Pulmonary artery endothelial cell (primary cell): ENCODE measurements at regions not wholly inside any gene's neighbourhood (a gene's known extent, or its start where the extent isn't known, plus 50 kb on each side); places are given as distances from the start of the nearest gene placed in this dataset.

ENCODE experiments used
- DNase-seq: peaks from one replicate; pipeline ENCODE4 v3.0.0-alpha.2; 2011; ENCODE audit warnings: low read depth, low spot score

DNA sequence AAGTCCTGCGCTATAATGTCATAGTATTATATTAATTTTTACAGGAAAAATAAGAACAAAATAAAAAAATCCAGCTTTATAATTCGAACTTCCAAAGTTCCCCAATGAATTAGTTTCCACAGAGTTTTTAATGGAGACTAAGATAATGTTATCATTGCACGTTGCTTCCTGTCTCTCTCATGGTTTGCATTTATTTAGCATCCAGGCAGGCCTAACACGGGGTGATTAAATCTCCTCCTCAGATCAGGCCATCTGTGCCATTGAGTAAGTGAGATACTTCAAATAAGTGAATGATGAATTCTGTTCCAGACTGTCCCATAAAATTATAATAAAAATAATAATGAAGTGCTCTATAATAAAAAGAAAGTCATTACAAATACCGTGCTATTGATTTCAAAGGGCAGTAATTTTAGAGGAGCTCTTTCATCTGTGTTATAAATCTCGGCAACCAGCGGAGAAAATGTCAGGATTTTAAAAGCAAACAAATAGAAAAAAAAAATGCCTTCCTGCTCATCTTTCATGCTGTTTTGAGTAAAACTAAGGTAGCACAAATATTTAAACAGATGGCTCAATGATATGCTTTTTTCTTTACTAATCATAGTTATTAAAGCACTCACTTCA, 570.6 kb upstream of the ZNF608 start:
- no peak for DNase-seq

DNA sequence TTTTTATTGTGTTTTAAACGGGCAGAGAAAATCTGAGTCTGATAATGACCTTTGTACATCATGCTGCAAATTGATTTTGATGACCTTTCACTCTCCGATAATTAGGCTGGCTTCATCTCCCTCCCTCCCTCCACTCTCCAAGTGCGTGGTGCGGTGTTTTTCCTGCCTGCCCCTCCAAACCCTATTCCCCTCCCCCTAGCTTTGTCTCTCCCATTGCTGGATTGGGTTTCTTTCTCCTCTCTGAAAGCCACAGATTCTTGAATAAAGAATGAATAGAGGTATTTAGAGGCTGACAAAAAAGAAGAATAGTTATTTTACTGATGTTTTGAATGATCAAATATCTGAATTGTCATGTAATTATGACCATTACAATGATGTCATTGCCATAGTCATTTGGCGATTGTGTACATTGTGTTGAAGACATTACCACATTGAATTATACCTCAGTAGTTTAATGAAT, 571.1 kb upstream of the ZNF608 start:
- DNase-seq = no peak

DNA sequence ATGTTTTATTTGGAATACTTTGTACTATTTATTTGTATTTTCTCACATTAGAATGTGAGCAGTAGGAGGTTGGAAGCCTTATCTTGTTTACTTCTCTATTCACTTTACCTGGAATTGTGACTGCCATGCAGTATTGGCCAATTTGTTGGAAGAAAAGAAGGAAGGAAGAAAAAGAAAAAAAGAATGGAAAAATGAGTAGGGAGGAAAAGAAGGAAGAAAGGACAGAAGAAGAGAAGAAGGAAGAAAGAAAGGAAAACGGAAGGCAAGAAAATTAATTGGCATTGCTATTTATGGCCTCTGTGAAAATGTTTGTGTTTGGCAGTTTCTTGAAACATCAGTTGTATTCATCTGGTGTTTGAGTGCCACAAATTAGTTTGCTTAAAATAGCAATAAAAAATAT, 575.2 kb upstream of the ZNF608 start:
- no peak for DNase-seq

DNA sequence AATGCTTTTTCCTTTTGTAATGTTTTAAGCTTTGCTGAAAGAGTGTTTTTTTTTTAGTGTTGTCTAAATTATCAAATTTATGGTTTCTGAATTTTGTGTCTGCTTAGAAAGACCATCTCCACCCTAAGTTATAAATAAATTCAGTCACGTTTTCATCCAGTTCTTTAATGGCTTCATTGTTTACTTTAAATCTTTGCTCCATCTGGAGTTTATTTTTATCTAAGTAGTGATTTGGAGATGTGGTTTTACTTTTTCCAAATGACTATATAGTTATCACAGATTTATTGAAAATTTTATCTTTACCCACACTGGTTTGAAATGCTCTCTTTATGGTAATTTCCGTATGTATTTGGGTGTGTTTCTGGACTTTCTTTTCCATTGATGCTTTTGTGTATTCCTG, 577.2 kb upstream of the ZNF608 start:
- no peak for DNase-seq

DNA sequence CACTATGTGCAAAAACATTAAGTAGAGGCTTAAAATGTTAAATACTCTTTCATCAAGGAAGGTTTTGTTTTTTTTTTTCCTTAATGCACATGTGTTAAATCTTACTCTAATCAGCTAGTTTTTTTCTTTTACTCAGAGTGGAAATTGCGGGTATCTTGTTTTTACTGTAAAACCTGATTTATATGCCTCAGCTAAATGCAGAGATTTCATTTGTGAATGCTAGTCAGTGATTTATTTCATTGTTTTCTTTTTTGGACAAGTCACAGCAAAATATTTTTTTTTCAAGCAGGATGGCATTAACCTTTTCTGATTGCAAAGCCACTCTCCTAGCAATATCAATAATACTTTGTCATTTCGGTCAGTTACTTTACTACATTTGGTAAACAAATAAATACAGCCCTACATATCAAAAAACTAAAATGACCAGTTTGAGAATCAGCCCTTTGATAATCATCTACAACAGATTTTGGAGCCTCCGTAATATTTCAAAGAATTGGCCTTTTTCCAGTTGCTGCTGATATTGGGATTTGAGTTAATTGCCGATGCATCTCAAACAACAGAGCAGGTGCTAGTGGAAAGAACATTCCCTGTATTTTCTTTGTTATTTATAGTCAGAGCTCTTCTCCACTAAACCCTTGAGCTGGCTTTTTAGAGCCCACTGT, 579.2 kb upstream of the ZNF608 start:
- no peak for DNase-seq

DNA sequence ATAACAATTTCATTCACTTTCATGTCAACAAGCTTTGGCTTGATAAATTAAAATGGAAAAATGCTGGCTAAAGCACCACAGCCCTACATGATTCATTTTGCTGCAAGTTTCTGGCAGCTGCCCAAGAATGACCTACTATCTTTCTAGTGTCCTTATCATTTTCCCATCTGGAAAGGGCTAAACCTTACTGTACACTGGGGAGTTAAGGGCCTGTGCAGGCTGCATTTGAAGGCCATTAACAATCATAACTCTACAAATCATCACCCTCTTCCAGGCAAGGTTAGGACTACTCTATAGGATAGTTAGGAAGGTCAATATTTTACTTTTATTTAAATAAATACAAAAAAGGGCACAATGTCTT, 579.7 kb upstream of the ZNF608 start:
- peak; percentile 71 for DNase-seq

DNA sequence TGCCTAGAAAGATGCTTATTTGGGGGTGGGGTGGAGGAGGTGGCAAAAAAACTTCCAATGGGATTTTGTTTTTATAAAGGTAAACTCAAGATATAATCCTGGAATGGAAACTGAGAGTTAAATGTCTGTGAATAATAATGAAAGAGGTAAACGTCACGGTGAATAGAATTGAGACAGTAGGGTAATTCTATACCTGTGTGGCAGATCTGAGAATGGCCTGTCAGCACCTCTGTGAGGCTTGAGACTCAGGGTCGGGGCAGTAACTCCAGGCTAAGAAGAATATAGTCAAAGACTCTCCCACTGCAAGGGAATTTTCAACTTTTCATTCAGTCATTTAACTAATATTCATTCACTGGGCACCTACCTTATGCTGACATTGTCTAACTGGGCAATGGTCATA, 581.2 kb upstream of the ZNF608 start:
- DNase-seq = no peak

DNA sequence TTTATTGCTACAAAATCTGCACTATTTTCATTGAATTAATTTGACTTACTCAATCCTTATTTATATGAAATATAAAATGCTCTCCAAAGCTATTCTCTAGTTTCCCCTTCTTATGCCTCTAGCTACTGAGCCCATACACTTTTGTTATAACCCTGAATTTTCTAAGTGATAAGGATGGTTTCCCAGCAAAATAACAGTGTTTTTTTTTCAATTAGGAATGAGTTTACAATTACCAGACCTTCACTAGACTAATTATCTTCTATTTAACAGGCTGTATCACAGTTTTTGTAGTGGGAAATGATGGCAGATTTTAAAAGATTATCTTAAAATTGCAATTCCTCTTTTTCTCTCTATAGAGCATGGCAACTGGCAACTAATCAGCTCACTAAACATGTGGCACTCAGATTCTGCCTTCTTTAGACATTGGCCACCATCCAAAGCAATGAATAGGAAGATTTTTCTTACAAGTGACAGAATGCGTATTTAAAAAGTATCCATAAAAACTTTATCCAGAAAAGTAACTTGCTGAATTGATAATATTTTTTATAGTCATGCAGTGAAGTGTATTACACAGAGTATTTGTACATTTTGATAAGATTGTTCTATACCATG, 585.7 kb upstream of the ZNF608 start:
- DNase-seq = no peak

DNA sequence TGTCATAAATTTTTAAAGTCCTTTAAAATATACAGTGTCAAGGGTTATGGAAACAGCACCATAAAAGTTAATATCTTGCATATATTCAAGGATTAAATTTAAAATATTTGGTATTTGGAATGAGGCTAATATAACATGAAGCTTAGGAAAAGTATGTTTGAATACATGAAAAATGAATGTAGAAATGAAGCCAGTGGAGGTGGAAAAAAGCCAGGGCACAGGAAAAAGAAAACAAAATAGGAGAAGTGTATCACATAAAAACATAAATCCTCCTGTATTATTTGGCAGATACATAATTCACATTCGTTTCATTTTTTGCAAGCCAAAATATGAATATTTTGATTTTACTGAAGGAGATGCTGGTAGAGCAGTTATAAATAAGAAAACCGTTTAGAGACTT, 587.0 kb upstream of the ZNF608 start:
- no peak for DNase-seq

DNA sequence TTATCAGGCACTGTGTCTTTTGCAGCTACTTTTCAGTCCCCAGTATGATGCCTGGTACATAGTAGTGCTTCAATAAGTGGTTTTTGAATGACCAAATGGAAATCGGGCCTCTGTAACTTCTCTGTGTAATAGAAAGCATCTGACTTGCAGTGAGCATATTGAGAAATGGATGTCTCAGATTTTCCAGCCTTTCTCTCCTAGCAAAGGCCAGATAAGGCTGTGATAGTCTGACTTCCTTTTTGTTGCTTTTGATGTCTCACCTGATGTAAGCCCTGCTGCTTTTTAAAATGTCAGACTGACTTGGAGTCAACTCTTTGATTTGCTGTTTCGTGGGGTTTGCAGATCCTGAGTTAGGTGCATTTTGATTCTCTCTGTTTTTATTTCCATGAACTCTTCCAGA, 590.0 kb upstream of the ZNF608 start:
- no peak for DNase-seq

DNA sequence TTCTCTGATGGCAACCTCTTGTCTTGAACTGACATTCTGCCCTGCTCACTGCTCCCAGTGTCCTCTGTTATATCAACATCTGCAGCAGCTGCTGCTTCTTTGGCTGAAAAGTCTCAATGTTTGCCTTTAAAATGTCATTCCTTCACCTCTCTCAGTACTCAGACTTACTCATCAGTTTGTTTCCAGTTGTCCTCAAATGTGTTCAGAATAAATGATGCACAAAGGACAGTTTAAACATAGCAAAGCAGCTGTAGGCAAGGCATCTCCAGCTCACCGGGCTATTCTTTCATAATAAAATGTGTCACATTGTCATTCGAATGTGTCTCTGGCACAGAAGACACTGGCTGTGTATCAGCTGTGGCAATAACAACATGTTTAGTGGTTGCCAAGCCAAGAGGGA, 590.9 kb upstream of the ZNF608 start:
- no peak for DNase-seq

DNA sequence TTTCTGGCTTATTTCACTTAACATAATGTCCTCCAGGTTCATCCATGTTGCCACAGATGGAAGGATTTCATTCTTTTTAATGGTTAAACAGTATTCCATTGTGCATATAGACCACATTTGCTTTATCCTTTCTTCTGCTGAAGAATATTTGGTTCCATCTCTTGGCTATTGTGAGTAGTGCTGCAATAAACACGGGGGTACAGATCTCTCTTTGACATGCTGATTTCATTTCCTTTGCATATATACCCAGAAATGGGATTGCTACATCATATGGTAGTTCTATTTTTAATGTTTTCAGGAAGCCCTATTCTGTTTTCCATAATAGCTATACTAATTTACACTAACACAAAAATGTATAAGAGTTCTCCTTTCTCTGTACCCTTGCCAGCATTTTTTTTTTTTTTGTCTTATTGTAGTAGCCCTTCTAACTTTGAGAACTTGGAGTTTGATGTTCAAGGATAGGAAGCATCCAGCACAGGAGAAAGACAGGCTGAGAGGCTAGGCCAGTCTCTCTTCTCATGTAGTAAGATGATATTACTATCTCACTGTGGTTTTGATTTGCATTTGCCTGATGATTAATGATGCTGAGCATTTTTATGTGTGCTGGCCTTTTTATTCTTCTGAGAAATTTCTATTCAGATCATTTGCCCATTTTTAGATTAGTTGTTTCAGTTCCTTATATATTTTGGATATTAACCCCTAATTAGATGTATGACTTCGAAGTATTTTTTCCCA, 592.2 kb upstream of the ZNF608 start:
- DNase-seq = no peak

DNA sequence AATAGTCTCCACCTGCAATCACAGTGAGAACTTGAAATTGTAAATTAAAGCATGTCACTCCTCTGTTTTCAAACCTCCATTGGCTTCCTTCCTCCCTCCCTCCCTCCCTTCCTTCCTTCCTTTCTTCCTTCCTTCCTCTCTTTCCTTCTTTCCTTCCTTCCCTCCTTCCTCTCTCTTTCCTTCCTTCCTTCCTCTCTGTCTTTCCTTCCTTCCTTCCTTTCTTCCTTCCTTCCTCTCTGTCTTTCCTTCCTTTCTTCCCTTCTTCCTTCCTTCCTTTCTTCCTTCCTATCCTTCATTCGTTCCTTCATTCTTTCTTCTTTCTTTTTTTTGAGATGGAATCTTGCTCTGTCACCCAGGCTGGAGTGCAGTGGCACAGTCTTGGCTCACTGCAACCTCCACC, 595.0 kb upstream of the ZNF608 start:
- no peak for DNase-seq

DNA sequence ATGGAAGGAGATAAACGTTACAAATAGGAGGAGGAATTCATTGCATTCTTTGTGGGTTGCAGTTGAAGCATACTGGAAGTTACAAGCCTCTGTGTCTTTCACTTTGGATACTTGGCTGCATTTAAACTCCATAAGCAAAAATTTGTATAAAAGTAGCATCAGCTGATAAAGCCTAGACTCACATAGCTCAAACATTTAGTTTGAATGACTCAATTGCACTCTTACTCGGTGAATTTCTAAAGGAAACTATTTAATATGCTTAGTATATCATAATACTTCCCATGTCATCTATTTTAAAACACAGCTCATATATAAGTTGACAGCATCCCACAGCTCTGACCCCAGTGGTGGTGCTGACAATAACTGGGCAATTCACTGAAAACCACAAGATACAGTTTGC, 596.6 kb upstream of the ZNF608 start:
- DNase-seq = no peak

DNA sequence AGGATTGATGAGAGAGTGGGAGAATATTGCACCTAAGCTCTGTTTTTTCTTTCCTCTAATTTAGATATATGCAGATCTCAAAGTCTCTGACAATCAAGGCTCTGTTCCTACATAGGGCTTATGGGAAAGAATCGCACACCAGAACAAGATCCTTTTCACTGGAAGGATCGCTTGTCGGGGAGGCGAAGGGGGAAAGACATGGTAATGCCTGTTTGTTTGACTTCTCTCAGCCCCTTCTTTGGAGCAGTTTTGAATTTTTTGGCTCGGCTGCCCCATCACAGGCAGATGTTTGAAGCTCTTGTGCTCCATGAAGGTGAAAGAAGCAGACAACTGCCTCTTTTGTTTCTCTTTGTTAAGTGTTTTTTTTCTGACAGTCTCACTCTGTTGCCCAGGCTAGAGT, 599.9 kb upstream of the ZNF608 start:
- no peak for DNase-seq

DNA sequence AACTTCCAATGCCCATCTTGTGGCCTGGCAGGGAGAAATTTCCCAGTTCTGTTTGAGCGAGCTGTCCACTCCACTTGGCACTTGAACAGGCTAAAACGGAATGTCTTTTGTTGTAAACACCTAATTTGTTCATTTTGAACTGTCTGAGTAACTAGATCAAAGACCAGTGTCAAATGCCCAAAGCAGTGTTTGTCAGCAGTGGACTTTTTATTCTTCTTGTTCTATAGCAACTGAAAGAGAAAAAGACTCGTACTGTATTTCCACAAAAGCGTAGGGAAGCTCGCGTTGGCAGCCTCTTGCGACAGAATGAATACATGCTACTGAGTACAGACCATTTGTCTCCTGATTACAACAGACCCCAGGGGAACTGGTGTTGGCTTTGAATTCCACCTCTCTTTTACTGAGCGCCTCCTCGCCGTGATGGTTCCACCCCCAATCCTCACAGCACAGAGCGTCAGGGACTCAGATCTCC, 601.8 kb upstream of the ZNF608 start:
- no peak for DNase-seq

DNA sequence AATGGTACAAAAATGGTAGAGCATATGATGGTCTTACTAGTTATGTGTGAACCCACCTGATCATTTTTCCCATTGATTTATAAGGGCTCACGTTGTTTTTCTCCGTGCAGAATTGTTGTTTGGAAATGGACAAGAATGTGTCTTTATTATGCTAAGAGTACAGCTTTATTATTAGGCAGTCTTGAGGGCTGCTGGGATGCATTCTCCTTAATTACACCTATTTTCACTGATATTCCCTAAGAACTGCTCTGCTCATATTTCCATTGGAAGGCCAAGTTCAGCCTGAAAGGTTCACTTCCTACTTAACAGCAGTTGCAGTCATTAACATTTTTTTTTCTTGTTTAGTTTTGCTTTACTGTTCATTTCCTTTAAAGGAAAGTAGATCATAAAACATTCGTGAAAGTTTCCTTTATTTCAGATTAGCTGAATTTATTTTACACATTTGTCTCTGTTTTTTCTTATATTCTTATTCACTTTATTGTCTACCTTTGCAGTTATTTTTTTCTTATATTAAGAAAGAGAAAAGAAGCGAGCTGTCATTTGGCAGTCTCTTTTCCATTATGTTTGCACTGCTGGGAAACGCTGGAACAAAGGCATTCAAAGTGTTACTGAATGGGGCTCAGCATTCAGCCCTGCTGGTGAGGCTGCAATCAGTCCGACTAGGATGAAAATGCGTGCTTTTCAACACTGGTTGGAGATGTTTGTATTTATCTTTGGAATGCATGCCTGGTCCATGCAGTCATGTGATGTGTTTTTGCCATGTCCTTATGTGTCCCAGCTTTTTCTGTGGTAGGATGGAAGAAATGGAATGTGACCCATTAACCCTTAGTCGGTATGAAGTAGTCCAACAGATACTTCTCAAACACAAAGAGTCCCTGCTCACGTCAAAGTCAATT, 602.7 kb upstream of the ZNF608 start:
- no peak for DNase-seq

DNA sequence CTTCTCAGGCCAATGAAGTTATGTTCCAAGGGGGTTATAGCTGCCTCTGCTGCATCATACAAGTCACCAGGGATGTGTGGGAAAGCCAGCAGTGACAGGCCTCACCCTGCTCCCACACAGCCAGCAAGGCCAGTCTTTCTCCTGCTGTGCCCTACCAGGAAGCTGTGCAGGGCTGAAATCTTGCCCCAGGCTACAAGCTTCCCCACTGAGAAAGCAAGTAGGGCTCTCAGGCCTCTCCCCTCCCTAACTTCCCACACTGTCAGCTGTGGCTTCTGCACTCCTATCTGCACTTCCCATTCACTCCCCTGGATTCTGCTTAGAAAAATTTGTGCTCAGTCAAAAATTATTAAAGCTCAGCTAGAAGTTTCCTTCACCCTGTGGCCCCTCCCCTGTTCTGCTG, 611.2 kb upstream of the ZNF608 start:
- DNase-seq = no peak

DNA sequence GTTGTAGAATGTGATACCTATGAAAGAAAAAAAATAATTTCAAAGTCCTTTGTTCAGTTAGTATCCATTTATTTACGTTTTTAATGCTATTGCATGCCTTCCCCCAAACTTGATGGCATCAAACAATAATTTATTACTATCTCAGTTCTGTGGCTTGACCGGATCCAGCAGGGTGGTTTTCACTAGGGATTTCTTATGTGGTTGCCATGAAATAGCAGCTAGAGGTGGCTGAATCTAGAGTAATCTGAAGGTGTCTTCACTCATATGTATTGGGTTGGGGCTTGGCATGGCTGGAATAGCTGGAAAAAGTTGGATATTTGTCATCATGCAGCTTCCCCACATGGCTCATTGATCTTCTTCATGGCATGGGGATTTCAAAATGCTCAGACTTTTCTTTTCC, 619.3 kb upstream of the ZNF608 start:
- DNase-seq = no peak

DNA sequence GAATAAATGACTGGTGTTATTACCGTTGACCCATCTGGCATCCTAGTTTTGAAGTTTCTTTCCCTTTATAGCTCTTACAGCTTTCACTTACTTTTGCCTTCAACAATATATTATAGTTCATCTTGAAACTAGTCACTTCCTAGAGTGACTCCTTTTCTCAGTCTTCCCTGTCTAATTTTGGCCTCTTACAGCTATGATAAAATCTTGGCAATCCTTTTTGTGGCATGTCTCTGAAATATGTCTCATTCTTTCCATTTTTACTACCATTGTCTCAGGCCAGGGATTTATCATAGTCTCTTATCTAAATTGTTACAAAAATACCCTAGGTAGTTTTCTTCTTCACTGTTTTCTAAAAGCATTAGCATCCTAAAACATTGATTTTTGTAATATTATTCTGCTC, 621.3 kb upstream of the ZNF608 start:
- DNase-seq = no peak

DNA sequence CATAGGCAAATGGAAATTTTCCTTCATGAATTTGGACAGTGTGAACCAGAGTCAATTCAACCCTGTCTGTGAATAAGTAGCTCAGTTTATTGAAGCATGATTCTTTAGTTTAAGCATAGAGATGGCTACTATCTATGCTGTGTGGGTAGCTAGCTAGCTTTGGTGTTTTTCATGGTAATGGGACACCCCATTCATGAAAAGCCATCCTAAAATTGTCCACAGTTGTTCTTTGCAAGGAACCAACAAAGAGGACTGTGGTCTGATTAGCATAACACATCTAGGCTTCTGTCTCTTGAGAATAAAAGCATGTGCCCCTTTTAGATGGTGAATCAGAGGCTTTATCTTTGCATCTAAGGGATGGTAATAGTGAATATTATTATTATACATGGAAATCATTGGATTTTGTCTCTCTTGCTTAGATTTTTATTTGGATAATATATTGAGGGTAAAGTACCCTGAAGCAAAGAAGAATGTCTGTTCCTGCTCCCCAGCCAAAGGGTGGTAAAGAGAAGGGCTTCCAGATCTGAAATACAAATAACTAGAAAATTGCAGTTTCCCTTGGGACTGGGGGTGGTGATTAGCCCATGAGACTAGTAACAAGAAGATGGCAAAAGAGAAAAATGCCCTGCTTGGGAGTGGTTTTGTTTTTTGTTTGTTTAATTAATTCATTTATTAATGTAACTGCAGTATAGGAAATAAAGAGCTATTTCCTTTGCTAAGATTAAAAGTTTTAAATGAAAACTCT, 624.2 kb upstream of the ZNF608 start:
- DNase-seq = no peak
